GM19240 (cell line): ENCODE measurements at regions not wholly inside any gene's neighbourhood (a gene's known extent, or its start where the extent isn't known, plus 50 kb on each side); places are given as distances from the start of the nearest gene placed in this dataset.

Experiments
- DNase-seq: peaks from one replicate; pipeline ENCODE4 v3.0.0; 2011; ENCODE audit warnings: low spot score; ENCODE audit not compliant: insufficient read length

DNA sequence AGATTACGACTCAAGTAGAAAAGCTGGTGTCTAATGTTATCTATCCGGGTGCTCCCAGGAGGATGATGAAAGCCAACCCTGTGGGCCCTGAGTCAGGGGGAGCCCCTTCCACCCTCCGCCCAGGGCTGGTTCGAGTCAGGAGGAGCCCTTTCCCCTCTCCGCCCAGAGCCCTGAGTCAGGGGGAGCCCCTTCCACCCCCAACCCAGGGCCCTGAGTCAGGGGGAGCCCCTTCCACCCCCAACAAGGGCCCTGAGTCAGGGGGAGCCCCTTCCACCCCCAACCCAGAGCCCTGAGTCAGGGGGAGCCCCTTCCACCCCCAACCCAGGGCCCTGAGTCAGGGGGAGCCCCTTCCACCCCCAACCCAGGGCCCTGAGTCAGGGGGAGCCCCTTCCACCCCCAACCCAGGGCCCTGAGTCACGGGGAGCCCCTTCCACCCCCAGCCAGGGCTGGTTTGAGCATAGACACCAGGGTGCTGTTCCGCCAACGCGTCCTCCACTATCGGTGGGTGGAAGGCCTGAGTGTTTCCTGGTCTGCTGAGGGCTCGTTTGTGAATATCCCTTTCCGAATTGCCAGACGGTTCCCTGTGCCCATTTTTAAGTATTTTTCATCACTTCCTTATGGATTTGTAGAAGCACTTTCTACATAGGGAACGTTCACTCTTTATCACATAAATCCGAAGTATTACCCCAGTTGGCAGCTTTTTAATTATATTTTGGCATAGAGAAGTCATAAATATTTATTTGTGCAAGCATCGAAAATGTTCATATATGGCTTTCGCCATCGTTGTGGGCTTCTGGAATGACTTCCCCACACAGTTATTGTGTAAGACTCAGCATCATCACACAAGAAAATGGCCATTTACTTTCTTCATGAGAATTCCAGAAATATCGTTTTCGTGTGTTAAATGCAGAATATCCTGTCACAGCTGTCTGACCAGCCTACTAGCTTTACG is 380.6 kb downstream of the BRD1 start:
- DNase-seq = no peak

GRCh38 chr22:49446145-49446758 is 381.4 kb downstream of the BRD1 start:
- no peak for DNase-seq

DNA sequence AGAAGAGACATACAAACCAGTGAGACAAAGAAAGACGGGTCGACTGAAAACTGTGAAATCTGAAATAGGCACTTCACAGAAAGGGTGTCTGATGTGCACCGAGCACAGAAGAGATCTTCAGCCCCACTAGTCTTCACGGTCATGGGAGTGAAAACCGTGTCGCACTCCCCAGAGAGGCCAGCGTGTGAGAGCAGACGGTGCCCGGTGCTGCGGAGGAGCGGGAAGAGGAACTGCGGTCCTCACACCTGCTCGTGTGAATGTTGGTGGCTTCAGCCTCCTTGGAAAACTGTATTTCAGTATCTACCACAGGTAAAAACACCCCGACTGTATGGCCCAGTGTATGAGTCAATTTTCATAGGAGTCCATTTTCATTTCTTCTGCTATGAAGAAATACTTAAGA is 382.9 kb downstream of the BRD1 start:
- no peak for DNase-seq

- DNase-seq = no peak
Measured at GRCh38 chr22:49440931-49441330, 386.7 kb downstream of the BRD1 start.

GRCh38 chr22:49439373-49439772 is 388.3 kb downstream of the BRD1 start:
- no peak for DNase-seq

- DNase-seq = no peak
Measured at GRCh38 chr22:49437956-49438355, 389.7 kb downstream of the BRD1 start.

DNA sequence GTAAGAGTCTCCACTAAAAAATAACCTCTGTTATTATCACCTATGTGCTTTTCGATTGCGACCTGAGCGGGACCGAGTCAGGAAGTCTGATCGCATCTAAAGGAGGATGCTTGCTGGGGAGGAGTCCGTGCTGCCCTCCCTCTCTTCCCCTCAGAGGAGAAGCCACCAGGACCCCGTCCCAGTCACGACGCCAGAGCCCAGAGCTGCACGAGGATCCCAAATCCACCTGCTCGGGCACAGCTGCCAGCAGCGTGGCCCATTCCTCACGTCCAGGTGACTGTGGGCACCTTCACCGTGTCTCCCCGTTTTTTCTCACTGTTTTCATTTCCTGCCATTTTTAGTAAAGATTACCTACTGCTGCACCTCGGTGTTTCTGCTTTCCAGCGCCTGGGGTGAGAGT is 390.3 kb downstream of the BRD1 start:
- DNase-seq = no peak

GRCh38 chr22:49436056-49436455 is 391.6 kb downstream of the BRD1 start:
- no peak for DNase-seq

DNA sequence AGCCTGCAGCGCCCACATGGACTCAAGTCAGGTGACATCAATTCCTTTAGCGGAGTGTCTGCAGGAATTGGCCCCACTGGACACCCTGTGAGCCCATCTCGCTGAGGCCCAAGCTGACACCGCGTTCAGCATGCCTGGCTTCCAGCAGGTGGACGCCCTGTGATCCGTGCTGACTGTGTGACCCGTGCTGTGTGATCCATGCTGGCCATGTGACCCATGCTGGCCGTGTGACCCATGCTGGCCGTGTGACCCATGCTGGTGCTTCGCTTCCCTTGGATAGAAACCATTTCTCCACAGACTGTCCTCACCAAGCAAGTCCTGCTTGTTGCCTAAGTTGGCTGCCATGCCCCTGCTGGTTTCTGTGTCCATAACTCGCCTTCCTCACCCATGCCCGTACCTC is 392.1 kb downstream of the BRD1 start:
- DNase-seq = no peak

DNA sequence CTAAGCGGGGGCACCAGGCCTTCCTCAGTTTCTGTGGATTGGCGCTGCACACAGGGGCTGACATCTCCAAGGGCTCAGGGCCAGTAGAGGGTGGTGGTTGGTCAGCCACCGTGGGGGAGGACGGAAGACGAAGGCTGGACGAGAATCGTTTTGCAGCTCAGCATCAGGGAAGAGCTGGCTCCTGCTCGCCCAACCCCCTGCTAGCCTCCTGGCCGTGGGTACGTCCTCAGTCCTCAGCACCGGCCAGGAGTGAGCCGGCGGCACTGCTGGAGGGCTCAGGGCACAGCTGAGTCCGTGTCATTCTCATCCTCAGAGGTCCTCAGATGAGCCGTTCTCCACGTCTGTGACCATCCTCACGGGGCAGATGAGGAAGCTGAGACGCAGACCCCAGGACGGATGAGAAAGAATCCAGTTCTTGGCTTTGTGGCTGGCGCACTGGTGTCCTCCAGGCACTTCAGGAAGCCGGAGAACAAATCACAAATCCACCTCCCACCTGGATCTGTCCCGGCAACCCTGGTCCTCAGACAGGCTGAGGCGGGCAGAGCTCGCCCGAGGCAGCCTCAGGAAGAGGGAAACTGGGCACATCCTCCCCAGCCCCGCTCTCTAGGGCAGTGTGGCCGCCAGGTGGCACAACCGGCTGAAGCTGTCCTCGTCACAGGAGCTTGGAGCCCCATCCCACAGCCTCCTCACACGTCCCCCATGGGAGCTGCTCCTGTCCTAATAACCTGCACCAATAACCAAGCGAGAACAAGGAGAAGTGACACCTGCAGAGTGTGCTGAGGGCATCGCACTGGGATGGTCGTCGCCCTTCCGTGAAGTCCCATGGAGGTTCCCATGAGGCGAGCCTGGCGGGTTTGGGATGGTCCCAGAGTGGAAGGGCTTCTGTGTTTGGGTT is 393.7 kb downstream of the BRD1 start:
- no peak for DNase-seq

GRCh38 chr22:49432897-49433443 is 394.7 kb downstream of the BRD1 start:
- no peak for DNase-seq

- no peak for DNase-seq
Measured at GRCh38 chr22:49432211-49432896, 395.3 kb downstream of the BRD1 start.

DNA sequence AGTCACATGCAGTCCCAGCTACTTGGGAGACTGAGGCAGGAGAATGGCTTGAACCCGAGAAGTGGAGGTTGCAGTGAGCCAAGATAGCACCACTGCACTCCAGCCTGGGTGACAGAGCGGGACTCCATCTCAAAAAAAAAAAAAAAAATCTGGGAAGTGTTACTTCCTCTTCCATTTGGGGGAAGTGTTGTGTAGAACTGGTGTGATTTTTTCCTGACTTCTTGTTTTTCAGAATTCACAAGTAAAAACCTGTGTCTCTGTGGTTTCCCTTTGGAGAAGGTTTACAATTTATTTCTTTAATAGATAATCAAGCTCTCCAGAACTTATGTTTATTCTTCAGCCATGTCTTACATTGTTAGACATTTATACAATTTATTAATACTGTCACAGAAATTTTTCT is 396.1 kb downstream of the BRD1 start:
- no peak for DNase-seq

DNA sequence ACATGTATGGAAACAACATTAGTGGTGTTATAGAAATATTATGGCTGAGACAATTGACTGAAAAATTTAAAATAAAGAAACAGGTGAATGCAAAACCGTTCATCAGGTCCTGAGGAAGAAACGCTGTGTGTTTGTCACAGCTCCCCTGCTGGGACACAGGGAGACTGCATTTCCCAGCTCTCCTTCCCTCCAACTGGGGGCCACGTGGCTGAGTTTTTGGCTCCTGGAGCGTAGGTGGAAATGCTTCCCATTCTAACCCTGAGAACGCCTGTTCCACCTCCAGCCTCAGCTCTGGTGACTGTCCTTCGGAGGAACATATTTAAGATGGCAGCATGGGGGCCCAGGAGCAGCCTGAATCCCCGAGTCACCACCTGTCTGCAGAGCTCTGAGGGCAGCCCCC is 398.6 kb downstream of the BRD1 start:
- DNase-seq = no peak

DNA sequence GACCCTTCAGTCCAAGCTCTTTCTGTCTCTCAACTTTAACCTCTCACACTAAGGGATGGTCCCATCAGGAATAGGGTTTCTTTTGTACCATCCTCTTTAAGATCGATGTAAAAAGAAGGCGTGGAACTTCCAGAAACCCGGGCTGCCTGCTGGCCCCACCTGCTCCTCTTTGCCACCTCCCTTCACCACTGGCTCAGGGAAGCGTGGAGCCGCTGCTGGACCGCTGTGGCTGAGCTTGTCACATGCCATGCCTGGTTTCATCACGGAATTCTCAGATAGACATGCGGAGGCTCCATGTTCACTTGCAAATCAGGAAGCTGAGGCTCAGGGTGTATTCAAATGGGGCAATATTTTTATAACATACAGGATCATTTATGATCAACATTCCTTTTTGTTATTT is 399.7 kb downstream of the BRD1 start:
- DNase-seq = no peak

GRCh38 chr22:49427341-49427740 is 400.3 kb downstream of the BRD1 start:
- DNase-seq = no peak

DNA sequence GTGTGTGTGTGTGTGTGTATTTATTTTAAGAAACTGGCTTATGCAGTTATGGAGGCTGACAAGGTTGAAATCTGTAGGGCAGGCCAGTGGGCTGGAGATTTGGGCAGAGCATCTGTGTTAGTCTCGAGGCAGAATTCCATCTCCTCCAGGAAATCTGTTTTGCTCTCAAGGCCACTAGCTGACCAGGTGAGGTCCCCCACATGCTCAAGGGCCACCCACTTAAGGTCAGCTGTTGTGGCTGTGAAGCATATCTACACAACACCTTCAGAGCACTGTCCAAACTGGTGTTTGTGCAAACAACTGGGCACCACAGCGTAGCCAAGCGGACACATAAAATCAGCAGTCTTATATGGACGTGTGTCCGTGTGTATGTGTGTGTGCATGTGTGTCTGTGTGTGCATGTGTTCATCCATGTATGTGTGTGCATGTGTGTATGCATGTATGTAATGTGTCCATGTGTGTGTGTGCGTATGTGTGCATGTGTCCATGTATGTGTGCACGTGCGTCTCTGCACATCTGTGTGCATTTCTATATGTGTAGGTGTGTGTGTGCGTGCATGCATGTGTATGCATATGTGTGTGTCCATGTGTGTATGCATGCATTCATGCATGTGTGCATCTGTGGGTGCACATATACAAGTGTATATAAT is 400.9 kb downstream of the BRD1 start:
- DNase-seq = no peak

DNA sequence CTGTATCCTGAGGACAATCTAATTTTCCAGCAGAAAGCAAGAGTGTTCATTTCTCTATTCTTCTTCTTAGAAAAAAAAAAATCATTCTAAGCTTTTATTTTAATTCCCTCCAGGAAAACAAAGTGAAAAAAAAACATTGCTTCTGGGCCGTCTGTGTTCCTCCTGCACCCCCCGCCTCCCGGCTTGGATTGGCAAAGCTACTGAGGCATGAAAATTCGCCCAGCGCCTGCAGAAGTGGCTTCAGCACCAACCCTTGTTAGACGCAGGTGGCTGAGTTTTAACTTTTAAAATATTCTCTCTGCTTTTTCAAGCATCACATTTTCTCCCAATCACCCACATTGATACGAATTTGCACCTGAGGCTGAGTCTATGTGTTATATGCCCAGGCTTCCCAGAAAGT is 401.6 kb downstream of the BRD1 start:
- no peak for DNase-seq

GRCh38 chr22:49425356-49425755 is 402.3 kb downstream of the BRD1 start:
- no peak for DNase-seq

GRCh38 chr22:49424893-49425270 is 402.8 kb downstream of the BRD1 start:
- DNase-seq = no peak
